MM.1S (cell line): ENCODE measurements at regions not wholly inside any gene's neighbourhood (a gene's known extent, or its start where the extent isn't known, plus 50 kb on each side); places are given as distances from the start of the nearest gene placed in this dataset.

Source experiments
- DNase-seq: peaks from one replicate; pipeline ENCODE4 v3.0.0-alpha.2; 2015
- H2AFZ ChIP-seq: fragments of 300-600 bp; sonication (generic); 2 replicates; pipeline ENCODE4 v1.6.0; 2016; ENCODE audit warnings: antibody characterized with exemption, low read length
- H3F3A ChIP-seq: fragments of 300-600 bp; sonication (generic); 2 replicates; pipeline ENCODE4 v1.6.1; 2016; ENCODE audit warnings: mild to moderate bottlenecking, antibody characterized with exemption, low read length, moderate library complexity, mixed read lengths; ENCODE audit not compliant: insufficient read depth
- H3K27ac ChIP-seq: fragments of 300-600 bp; sonication (generic); 2 replicates; pipeline ENCODE4 v1.5.1; 2016; ENCODE audit warnings: mild to moderate bottlenecking, low read length
- H3K27me3 ChIP-seq: fragments of 300-600 bp; sonication (generic); replicated peaks from 2 replicates; pipeline ENCODE4 v1.6.0; 2016; ENCODE audit warnings: low read length; ENCODE audit not compliant: insufficient read depth
- H3K36me3 ChIP-seq: fragments of 300-600 bp; sonication (generic); replicated peaks from 2 replicates; pipeline ENCODE4 v1.6.1; 2016; ENCODE audit warnings: mild to moderate bottlenecking, low read length, mixed read lengths; ENCODE audit not compliant: insufficient read depth
- H3K4me1 ChIP-seq: fragments of 300-600 bp; sonication (generic); 2 replicates; pipeline ENCODE4 v1.6.1; 2016; ENCODE audit warnings: low read length, mixed read lengths
- H3K4me2 ChIP-seq: fragments of 300-600 bp; sonication (generic); 2 replicates; pipeline ENCODE4 v1.6.0; 2016; ENCODE audit warnings: low read depth, low read length
- H3K4me3 ChIP-seq: fragments of 300-600 bp; sonication (generic); 2 replicates; pipeline ENCODE4 v1.5.1; 2016; ENCODE audit warnings: low read length, mixed read lengths
- H3K79me2 ChIP-seq: fragments of 300-600 bp; sonication (generic); 2 replicates; pipeline ENCODE4 v1.6.1; 2016; ENCODE audit warnings: mixed run types, low read length, mixed read lengths
- H3K9ac ChIP-seq: fragments of 300-600 bp; sonication (generic); 2 replicates; pipeline ENCODE4 v1.6.1; 2016; ENCODE audit warnings: low read length, mixed read lengths
- H3K9me2 ChIP-seq: fragments of 300-600 bp; sonication (generic); replicated peaks from 2 replicates; pipeline ENCODE4 v1.6.1; 2016; ENCODE audit warnings: mild to moderate bottlenecking, low read length, mixed read lengths; ENCODE audit not compliant: insufficient read depth
- H3K9me3 ChIP-seq: fragments of 300-600 bp; sonication (generic); replicated peaks from 2 replicates; pipeline ENCODE4 v1.6.1; 2016; ENCODE audit warnings: mild to moderate bottlenecking, low read length, mixed read lengths; ENCODE audit not compliant: insufficient read depth
- H4K20me1 ChIP-seq: fragments of 300-600 bp; sonication (generic); 2 replicates; pipeline ENCODE4 v1.6.1; 2016; ENCODE audit warnings: mild to moderate bottlenecking, low read length, moderate library complexity, mixed read lengths; ENCODE audit not compliant: insufficient read depth
- EZH2 ChIP-seq: fragments of 300-600 bp; sonication (generic); optimal IDR thresholded peaks from 2 replicates; pipeline ENCODE3; 2017; ENCODE audit warnings: low read depth, mild to moderate bottlenecking, antibody characterized with exemption, low read length, mixed read lengths
- EZH2phosphoT487 ChIP-seq: fragments of 300-600 bp; sonication (generic); IDR thresholded peaks from 2 replicates; pipeline ENCODE4 v1.6.1; 2018; ENCODE audit warnings: antibody characterized with exemption, low read length
- TF ChIP-seq, protein P1 (sequence below): fragments of 300-600 bp; sonication (generic); IDR thresholded peaks from 2 replicates; pipeline ENCODE4 v1.5.1; 2016; ENCODE audit warnings: antibody characterized with exemption, low read length, mixed read lengths

GRCh38 chr10:111139567-111139966 lies 62.7 kb downstream of the ADRA2A start:
- H3K27ac ChIP-seq, result no peak overlapping the region
- no peaks in the 10 kb centered on the region for H3K9me2 ChIP-seq

DNA sequence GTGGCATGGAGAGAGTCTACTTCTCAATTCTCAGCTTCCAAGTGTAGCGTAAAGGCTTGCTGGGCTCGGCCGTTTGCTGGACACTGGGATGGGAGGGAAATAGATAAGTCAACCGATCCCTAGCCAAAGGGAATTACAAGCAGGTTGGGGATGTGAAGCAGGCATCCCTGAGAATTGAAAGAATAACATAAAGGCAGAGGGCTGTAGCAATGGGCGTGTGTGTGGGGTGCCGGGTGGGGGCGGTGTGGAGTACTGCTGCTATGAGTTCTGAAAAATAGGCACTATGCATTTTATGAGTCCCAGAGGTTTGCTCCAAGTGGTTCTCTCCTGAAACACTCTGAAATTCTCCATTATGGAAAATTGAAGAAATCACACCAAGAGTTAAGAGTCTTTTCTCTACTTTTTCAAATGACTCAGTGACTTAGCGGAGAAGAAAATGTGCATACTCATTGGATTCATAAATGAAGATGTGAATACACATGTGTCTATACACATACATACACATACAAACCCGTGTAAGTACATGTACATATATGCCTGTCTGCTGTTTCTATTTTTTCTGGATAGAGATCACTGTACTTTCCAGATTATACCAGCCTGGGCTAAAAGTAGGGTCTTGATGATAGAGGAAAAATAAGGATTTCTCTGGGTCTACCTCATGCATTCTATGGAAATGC lies 65.4 kb downstream of the ADRA2A start:
- Histone ChIP-seq H3K9ac (no peak overlapping the region), H3K27me3 (no peaks in the 10 kb centered on the region), H4K20me1 (no peaks in the 10 kb centered on the region), H3K4me2 (no peak overlapping the region), H3K4me3 (no peak overlapping the region), H3F3A (no peaks in the 10 kb centered on the region), H3K9me2 (no peaks in the 10 kb centered on the region), H3K9me3 (no peaks in the 10 kb centered on the region), H3K36me3 (no peaks in the 10 kb centered on the region), H3K27ac (no peak overlapping the region), H3K4me1 (no peaks in the 10 kb centered on the region), H2AFZ (no peak overlapping the region), H3K79me2 (no peaks in the 10 kb centered on the region)
- TF ChIP-seq EZH2phosphoT487 (no peak), EZH2 (no peak)
- TF ChIP-seq, protein P1, sequence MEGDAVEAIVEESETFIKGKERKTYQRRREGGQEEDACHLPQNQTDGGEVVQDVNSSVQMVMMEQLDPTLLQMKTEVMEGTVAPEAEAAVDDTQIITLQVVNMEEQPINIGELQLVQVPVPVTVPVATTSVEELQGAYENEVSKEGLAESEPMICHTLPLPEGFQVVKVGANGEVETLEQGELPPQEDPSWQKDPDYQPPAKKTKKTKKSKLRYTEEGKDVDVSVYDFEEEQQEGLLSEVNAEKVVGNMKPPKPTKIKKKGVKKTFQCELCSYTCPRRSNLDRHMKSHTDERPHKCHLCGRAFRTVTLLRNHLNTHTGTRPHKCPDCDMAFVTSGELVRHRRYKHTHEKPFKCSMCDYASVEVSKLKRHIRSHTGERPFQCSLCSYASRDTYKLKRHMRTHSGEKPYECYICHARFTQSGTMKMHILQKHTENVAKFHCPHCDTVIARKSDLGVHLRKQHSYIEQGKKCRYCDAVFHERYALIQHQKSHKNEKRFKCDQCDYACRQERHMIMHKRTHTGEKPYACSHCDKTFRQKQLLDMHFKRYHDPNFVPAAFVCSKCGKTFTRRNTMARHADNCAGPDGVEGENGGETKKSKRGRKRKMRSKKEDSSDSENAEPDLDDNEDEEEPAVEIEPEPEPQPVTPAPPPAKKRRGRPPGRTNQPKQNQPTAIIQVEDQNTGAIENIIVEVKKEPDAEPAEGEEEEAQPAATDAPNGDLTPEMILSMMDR, result no peak
- DNase-seq, result no peak

More at GRCh38 chr10:111139567-111139966, 62.7 kb downstream of the ADRA2A start:
- H3K4me2 ChIP-seq, result no peak overlapping the region
- DNase-seq, result no peak
- H3K36me3 ChIP-seq, result no peaks in the 10 kb centered on the region
- H2AFZ ChIP-seq, result no peak overlapping the region
- H3K27me3 ChIP-seq, result no peaks in the 10 kb centered on the region
- H3K9me3 ChIP-seq, result no peaks in the 10 kb centered on the region
- H4K20me1 ChIP-seq, result no peaks in the 10 kb centered on the region
- TF ChIP-seq, protein P1, result no peak
- TF ChIP-seq EZH2phosphoT487 (no peak), EZH2 (no peak)
- no peaks in the 10 kb centered on the region for H3K79me2 ChIP-seq
- H3K9ac ChIP-seq, result no peak overlapping the region
- H3K4me3 ChIP-seq, result no peak overlapping the region
- no peaks in the 10 kb centered on the region for H3K4me1 ChIP-seq
- no peaks in the 10 kb centered on the region for H3F3A ChIP-seq

DNA sequence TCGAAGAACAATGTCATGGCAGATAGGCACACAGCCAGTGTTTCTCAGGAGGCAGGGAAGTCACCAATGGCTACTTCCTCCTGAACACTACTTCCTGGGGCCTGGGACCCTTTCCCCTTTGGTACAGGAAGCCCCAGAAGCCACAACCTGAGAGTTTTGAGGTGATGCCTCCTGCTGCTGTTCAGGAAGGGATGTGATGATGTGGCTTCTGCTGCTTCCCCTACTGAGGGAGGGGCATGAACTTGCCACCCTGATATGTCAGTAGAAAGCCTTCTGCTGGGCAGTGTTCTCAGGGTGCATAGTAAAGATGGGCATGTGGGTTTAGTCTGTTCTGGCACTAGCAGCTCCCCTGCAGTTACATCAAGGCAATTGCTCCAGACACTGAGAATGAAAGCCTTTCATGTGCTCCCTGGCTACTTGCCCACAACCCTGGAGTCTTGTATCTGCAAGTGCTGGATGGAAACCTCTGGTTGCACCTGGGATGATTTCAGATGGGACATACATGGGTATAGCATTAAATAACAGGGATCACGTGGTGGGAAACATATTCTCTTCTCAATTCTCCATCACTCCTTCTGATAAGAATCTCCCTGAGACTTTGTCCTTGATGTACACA lies 69.3 kb downstream of the ADRA2A start:
- H3K4me3 ChIP-seq, result no peak overlapping the region
- no peak for DNase-seq
- H3K27ac ChIP-seq, result no peak overlapping the region
- H3K27me3 ChIP-seq, result no peaks in the 10 kb centered on the region
- TF ChIP-seq, protein P1, result no peak
- no peak overlapping the region for H3K9ac ChIP-seq
- no peaks in the 10 kb centered on the region for H3F3A ChIP-seq
- no peak overlapping the region for H2AFZ ChIP-seq
- no peaks in the 10 kb centered on the region for H3K4me1 ChIP-seq
- H3K36me3 ChIP-seq, result no peaks in the 10 kb centered on the region
- no peaks in the 10 kb centered on the region for H3K9me2 ChIP-seq
- H4K20me1 ChIP-seq, result no peaks in the 10 kb centered on the region
- H3K4me2 ChIP-seq, result no peak overlapping the region
- H3K79me2 ChIP-seq, result no peaks in the 10 kb centered on the region
- no peaks in the 10 kb centered on the region for H3K9me3 ChIP-seq
